HK-2 (cell line): ENCODE measurements at regions not wholly inside any gene's neighbourhood (a gene's known extent, or its start where the extent isn't known, plus 50 kb on each side); places are given as distances from the start of the nearest gene placed in this dataset.

Experiments
- DNase-seq: peaks from one replicate; pipeline ENCODE4 v3.0.0-alpha.2; 2018; ENCODE audit not compliant: unreplicated experiment

DNA sequence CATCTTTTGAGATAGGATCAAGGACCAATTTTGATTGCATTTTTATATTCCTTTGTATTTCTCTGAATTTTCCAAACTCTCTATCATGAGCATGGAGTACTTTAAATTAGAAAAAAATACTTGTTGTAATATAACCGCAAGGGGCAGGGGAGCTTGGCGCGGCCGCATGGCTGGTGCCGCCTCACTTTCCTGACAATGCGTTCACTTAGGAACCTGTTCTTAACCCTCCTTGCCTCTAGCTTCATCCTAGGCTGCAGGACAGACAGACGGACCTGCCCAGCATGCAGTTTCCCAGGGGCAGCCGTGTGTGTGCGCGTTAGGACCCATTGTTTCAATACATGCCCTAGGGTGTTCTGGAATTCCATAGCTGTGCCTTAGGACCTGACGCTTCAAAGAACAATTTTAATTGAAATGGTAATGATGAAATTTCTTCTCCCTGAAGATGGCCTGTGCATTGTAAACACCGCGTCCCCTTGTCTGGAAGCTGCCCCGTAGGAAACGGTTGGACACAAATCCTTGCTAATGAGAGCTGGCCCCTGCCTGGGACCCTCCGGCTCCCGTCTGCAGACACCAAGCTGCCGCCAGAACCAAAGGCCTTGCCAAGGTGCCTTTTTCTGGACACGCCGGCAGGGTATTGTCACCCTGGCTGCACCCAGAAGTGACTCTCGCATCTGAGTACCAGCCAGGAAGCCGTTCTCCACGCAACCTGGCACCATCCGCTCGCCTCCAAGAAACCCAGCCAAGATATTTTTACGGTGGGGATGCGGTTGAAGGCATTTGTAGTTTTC, 466.4 kb downstream of the NPHP4 start:
- no peak for DNase-seq

DNA sequence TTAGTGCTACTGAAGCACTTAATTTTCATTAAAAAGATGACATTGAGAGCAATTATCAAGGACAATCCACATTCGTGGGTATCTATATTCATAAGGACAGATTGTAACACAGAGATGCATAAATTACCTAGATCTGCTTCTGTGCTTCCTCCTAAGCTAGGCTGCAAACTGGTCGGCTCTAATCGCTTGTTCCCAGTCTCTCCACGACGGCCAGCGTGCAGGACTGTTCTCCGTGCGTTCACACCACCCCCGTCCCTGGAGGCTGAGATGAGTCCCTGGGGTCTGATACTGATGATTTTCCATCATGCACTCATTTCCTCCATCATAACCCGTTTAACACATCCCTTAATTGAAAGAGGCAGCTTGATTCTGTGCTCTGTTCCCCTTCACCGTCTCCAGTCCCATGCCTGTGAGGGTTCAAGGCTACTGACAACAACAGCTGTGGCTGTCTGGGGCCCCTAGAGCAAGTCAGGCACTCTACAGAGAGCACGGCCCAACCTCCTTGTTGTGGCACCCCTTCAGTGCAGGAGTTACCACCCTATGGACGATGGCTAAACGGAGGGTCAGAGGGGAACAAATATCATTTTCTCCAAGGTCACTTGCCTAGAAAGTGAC, 469.6 kb downstream of the NPHP4 start:
- no peak for DNase-seq

DNA sequence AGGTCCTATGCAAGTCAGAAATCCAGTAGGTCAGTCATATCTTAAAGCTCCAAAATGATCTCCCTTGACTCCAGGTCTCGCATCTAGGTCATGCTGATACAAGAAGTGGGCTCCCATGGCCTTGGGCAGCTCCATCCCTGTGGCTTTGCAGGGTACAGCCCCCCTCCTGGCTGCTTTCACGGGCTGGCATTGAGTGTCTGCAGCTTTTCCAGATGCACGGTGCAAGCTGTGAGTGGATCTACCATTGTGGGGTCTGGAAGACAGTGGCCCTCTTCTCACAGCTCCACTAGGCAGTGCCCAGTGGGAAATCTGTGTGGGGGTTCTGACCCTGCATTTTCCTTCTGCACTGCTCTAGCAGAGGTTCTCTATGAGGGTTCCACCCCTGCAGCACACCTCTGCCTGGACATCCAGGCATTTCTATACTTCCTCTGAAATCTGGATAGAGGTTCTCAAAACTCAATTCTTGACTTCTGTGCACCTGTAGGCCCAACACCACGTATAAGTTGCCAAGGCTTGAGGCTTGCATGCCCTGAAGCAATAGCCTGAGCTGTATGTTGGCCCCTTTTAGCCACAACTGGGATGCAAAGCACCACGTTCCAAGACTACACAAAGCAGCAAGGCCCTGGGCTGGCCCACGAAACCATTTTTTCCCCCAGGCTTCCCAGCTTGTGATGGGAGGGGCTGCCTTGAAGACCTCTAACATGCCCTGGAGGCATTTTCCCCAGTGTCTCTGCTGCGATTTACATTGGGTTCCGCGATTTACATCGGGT, 472.7 kb downstream of the NPHP4 start:
- no peak for DNase-seq

DNA sequence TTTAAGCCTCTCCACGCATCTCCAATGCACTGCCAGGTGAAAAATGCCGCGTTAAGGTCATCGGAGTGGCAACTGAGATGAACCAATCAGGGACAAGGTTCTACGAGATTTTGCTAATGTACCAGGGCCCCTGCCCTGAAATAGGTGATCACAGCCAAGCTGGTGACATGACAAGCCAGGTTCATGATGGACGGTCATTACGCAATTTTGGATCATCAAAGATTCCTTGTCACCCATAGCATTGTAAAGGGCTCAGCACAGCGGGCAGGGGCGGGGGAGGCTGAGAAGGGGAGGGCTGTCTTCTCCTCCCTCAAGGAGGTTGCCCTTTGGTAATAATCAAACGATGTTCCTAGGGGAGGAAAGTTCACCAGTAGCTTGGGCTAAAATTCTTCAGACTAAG, 475.5 kb downstream of the NPHP4 start:
- no peak for DNase-seq

DNA sequence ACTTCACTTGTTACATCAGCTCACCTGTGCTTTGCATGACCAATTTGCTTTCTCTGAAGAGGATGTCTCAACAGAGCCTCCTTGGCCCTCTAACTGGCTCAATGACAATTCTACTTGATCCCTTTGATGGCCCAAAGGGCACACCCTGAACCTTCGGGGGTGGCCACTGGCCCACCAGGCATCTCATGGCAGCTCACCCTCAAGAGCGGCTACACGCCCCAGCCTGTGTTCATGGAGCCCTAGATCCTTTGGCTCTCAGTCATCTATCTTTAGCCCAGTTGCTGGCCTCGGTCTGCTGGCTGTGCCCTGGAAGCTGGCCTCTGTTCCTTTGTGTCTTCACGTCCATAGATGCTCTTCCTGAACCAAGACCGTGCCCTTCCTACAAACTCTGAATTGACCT, 476.7 kb downstream of the NPHP4 start:
- no peak for DNase-seq

DNA sequence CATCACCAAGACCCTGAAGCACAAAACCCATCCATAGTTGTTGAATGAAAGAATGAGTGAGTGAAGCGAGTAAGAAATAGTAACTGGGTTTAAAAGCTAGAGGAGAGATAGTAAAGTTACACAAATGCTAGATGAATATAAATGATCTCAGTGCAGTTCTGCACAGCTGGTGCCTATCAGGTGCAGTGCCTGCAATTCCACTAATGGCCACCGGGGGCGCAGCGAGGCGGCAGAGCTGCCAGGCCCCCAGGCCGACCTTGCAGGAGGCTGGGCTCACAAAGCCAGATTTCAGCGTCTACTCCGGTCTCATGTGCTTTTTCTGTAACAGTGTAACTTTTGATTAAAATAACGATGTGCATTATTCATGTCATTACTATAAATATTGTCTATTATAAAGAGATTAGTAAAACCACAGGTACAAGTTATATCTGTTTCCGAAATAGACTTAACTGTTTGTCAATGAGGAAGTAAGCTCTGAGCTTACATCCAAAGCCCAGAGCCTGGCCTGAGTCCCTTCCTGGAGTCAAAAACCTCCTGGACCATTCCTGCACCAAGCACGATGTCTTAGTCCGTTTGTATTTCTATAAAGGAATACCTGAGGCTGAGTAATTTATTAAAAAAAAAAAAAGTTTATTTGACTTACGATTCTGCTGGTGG, 477.6 kb downstream of the NPHP4 start:
- DNase-seq: peak; percentile 59

DNA sequence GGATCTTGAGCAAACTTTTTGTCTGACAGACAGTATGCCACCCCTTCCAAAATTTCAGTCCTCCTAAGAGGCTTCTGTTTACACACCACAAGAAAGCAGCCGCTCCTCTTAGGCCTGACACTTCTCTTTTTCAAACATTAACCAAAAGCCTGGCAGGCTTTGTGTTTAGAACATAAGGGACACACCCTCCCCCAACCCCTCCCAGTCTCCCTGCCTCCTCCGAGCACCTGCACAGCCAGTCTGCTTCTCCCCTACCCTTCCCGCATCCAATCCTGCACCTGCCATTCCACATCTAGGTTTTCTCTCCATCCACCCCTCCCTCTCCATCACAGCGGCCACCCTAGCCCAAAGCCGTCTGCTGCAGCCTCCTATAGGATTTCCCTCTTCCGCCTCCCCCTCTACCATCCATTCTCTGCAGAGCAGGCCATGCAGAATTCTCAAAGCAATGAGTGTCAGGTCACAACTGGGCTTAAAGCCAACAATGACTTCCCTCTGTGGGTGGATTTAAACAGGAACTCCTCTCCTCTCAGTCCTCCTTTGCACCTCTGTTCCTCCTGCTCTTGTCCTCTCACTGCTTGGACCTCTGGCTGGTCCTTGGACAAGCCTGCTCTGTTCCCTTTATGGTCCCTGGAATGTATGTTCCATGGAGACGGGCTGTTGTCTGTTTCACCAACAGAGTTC, 478.2 kb downstream of the NPHP4 start:
- DNase-seq: no peak

DNA sequence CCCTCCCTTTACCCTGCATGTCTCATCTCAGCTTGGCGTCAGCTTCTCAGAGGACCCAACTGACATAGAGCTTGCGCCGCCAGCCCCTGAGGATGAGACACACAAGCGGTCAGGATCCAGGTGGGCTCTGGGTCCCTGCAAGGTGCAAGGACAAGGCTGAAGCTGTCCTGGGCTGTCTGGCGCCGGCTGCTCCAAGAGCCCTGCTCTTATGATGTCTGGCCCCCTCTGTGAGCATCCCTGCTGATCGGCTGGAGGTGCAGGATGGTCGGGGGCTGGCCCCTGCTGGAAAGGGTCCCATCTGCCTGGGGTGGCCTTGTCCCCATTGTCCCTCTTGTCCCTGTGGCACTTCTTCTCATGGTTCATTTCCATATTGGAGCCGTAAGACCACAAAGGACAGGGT, 479.0 kb downstream of the NPHP4 start:
- DNase-seq: no peak

DNA sequence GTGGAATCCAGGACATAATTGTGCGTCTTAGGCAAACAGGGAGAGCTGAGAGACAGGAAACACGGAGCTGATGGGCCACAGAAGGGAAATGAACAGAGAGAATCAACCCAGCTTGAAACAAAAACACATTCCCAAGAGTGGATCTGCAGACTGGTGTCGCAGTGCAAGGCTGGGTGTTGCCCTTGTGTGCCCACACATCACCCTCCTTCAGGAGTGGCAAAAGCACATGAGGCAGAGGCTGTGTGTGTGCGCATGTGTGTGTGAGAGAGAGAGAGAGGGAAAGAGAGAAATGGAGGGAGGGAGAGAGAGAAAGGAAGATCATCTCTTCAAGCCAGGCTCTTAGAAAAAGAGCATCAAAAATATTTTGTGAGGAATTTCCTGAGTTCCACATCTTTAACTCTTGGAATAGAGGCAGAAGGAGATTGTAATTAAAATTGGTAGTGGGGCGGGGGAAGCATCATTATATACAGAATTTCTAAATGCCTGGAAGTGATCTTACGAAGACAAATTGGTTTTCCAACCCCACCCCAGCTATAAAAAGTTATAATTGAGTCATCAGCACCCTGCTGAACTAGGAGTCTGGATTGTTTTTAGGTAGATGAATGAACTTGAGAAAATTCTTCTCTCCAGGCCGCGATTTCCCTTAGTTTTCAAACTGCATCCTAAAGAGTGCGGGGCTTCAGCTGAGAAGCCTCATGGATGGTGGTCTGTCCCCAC, 480.7 kb downstream of the NPHP4 start:
- DNase-seq: no peak

DNA sequence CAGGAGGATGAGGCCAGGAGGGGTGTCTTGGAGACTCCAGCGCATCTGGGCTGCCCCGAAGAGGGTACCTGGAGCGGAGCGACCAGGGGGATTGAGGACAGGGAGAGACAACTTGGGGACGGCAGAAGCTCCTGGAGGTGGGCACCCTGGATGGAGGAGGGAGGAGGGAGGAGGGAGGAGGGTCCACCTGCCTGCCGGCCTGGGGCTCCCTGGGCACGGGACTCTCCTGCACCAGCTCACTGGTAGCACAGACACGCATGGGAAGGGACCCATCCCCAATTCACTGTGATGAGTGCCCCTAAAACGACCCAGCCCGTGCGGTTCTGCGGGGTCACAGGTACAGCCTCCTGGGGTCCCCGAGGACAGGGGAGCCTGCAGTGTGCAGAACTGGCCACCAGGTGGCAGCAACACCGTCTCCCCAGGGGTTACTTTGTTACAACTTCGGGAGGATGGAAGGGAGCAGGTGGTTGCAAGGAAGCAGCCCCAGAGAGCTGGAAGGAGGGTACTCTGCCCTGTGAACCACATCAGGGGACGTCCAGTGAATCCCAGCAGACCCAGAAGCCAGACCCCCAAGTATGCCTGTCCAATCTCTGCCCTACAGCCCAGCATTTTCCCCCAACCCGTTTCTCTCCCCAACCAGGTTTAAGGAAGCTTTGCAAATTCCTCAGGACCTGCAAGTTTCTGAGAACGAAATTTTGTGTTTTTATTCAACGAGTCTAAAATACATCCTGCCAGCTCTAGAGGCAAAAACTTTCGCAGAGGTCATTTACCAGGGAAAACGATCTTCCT, 482.4 kb downstream of the NPHP4 start:
- DNase-seq: peak; percentile 45

DNA sequence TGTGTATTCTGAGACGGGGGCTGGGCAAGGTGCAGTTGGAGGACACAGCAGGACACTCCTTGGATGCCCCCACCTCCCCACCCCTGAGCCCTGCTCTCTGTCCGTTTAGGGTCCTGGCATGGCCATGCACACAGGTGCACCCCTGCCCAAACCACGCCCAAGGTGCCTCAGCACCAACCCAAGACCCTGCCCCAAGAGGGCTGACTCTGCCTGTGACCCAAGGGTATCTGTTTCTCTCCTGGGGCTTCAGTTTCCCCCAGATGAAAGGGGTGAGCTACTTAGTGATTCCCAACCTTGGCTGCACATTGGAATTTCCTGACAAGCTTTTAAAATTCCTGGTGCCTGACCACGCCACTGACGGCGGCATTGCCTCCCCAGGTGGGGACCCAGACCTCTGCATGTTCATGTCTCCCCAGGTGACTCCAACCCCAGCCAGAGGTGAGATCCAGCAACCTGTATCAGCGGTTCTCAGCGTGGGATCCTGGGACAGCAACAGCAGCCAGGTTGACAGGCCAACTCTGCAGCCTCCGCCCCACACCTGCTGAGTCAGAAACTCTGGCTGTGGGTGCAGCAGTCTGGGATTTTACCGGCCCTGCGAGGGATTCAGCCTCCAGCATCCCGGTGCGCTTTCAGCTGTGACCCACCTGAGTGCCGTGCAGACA, 483.4 kb downstream of the NPHP4 start:
- no peak for DNase-seq

DNA sequence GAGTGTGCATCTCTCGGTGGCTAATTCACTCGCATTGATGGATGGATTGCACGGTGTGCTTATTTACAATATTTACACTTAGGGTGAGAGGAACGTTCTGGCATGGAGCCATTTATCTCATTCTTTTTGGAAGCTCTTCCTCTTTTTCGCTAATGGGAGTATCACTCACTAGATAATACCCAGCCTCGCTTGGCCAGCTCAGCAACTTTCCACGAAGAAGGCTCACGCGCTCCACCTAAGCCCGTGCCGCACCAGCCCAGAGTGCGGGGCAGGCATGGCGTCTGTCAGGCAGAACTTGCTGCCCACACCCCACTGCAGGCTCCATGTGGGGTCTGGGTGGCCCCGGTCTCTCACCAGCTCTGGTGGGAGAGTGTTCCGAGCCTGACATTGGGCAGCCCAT, 484.9 kb downstream of the NPHP4 start:
- no peak for DNase-seq

DNA sequence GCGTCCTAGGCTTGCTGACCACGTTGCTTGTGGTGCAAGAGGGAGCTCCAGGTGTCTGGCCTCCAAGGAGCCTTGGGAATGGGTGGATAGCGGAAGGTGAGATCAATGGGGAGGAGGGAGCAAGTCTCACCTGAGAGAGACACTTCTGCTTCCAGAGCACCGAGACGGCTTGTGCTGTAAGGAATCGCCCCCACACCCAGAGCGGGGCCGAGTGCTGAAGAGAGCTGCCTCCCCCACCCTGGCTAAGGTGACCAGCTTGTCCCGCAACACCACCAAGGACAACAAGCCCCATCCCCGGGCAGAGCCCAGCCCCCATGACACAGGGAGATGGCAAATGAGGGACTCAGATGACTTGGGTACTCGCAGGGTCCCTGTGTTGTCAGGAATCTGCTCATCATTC, 485.6 kb downstream of the NPHP4 start:
- no peak for DNase-seq

DNA sequence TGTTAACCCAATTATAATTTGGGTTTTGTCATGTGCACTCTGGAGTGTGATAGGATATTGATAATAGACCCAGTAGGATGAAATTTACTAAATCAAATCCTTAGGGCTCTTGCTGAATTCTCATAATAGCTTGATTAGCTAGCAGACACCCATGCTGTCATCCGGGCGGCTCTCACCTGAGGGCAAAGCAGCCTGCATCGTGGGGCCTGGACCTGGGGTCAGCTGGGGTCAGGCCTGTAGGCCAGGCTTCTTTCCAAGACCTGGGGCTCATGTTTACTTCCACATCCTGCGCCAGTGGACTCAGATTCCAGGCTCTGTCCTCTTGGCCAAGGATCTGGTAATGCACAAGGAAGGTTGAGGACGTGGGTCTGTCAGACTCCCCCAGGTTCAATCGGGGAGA, 486.3 kb downstream of the NPHP4 start:
- no peak for DNase-seq

DNA sequence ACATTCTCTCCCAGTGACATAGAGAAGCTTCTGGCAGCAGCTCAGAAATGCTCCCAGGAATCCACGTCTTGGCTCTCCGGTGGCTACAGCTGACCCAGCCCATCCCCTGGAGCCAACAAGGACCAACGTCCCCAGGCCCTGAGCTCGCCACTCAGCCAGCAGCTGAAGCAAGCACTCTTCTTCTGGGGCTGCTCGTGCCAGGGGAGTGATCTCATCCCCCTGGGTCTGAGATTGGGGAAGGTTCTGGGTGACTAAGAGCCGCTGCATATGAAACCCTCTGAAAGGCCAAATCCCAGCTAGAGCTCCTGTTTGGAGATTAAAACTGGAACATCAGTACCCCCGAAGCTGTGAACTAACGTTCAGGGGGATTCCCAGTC, 487.9 kb downstream of the NPHP4 start:
- no peak for DNase-seq

DNA sequence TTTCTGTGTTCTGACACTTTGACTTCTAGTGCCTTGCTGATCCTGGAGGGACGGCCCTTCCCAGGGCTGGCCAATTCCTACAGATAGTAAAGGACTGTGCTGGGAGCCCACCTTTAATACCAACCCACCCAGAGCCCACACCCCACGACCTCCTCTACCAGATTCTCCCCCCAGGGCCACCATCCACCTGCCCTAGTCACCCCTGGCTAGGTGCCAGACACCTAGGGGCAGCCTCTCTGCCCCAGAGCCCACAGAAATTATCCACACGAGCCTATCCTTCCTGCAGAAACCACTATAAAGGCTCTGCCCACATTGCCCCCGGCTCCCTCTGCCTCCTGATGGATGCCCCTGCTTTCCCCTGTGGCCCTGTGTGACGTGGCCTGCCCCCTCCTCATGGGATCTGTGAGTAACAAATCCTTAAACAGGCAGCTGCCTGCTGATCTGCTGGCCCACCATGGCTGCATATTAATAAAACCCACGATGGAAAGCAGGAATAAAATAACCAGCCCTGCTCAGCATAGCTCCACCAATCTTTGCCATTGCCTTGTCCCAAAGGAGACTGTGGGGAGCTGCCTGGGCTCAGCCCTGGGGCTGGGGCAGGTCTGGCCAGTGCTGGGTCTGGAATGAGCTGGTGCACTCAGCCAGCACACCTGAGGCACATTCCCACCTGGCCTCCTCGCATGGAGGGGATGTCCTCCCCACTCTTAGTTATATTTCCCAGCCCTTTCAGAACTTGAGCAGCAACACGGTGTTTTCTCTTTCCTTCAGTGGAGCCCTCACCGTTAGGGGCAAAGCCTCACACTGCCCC, 488.5 kb downstream of the NPHP4 start:
- DNase-seq: no peak

DNA sequence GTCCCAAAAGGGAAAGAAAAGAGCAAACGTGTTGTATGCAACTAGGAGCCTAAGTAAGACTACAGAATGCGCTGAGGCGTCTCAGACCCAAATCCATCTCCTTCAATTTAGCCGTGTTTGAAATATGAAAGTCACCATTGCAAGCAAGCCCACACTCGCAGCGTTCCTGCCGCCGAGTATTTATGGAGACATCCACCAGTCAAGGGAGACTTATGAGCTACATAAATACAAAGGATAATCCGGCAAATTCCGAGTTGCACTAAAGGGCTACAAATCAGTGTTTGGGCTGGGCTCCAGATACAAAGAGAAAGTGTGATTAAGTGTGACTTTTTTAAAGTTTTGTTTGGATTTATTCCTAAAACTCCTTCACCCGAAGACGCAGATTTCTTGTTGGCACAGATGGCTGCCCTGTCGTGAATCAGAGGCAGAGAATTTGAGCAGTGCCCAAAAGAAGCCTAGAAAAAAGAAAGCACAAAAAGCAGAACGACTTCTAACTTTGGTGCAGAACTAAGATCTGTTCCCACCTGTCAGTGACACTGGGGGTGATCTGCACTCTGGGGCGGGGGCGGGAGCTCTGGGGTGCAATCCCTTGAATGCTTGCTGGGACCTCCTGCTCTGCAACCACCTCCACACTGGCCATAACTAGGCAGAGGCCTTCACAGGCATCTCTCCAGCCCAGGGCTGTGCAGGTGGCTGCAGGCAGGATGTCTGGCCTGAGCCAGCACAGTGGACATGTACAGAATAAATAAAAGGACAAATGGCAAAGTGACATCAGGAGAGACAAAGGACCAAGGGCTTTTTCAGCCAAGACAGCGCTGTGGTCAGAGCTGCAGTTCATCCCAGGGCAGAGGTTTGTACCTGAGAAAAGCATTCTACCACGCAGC, 489.7 kb downstream of the NPHP4 start:
- DNase-seq: no peak
